ENCODE measurements at regions not wholly inside any gene's neighbourhood (a gene's known extent, or its start where the extent isn't known, plus 50 kb on each side); places are given as distances from the start of the nearest gene placed in this dataset.

- H3K4me2 ChIP-seq (ENCODE audit: extremely low read depth, insufficient read depth, low read length) = no peak overlapping the region
- H3K36me3 ChIP-seq (ENCODE audit: control insufficient read depth, insufficient read depth, low read length) = no peaks in the 10 kb centered on the region
- H3K79me2 ChIP-seq (ENCODE audit: control insufficient read depth, insufficient read depth, low read length) = no peaks in the 10 kb centered on the region
- H3K4me3 ChIP-seq (replicated peaks in 1 of 4; ENCODE audit: control extremely low read depth in 1 of 4, insufficient read depth in 1 of 4, low read depth in 3 of 4, low read length in 4 of 4) = no peak overlapping the region
- no peaks in the 10 kb centered on the region for H3K4me1 ChIP-seq (ENCODE audit: control insufficient read depth, extremely low read depth, insufficient read depth, low read length)
- no peak for DNase-seq (ENCODE audit: low read depth in 2 of 2)
- TF ChIP-seq, protein P1, sequence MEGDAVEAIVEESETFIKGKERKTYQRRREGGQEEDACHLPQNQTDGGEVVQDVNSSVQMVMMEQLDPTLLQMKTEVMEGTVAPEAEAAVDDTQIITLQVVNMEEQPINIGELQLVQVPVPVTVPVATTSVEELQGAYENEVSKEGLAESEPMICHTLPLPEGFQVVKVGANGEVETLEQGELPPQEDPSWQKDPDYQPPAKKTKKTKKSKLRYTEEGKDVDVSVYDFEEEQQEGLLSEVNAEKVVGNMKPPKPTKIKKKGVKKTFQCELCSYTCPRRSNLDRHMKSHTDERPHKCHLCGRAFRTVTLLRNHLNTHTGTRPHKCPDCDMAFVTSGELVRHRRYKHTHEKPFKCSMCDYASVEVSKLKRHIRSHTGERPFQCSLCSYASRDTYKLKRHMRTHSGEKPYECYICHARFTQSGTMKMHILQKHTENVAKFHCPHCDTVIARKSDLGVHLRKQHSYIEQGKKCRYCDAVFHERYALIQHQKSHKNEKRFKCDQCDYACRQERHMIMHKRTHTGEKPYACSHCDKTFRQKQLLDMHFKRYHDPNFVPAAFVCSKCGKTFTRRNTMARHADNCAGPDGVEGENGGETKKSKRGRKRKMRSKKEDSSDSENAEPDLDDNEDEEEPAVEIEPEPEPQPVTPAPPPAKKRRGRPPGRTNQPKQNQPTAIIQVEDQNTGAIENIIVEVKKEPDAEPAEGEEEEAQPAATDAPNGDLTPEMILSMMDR (conservative IDR thresholded peaks at IDR 0.05 in 1 of 2, IDR thresholded peaks at IDR 0.05 in 1 of 2; ENCODE audit: low read depth in 1 of 2, low read length in 2 of 2) = no peak
- TF ChIP-seq EZH2 (IDR thresholded peaks at IDR 0.05; ENCODE audit: low read length, missing control alignments) = no peak
- H3K9ac ChIP-seq (ENCODE audit: insufficient read depth, low read length) = no peak overlapping the region
- H2AFZ ChIP-seq (ENCODE audit: low read length) = no peak overlapping the region
- H4K20me1 ChIP-seq (ENCODE audit: control insufficient read depth, extremely low read depth, insufficient read depth, low read length) = no peaks in the 10 kb centered on the region
- H3K27me3 ChIP-seq (ENCODE audit: control insufficient read depth, insufficient read depth, low read length) = peaks cover 6% of the 10 kb centered on the region
- no peaks in the 10 kb centered on the region for H3K9me3 ChIP-seq (ENCODE audit: control insufficient read depth, insufficient read depth, low read depth, low read length)
- no peak overlapping the region for H3K27ac ChIP-seq (ENCODE audit: insufficient read depth, low read length)
These were observed 62.0 kb upstream of the LGALSL start for GRCh38 chr2:64391940-64392339.

GRCh38 chr2:64392529-64392928, 61.4 kb upstream of the LGALSL start:
- Histone ChIP-seq H3K9ac (ENCODE audit: insufficient read depth, low read length) (no peak overlapping the region), H3K9me3 (ENCODE audit: control insufficient read depth, insufficient read depth, low read depth, low read length) (no peaks in the 10 kb centered on the region), H3K4me1 (ENCODE audit: control insufficient read depth, extremely low read depth, insufficient read depth, low read length) (no peaks in the 10 kb centered on the region), H3K4me2 (ENCODE audit: extremely low read depth, insufficient read depth, low read length) (no peak overlapping the region), H2AFZ (ENCODE audit: low read length) (no peak overlapping the region), H3K79me2 (ENCODE audit: control insufficient read depth, insufficient read depth, low read length) (no peaks in the 10 kb centered on the region), H3K27ac (ENCODE audit: insufficient read depth, low read length) (no peak overlapping the region), H3K36me3 (ENCODE audit: control insufficient read depth, insufficient read depth, low read length) (no peaks in the 10 kb centered on the region), H3K27me3 (ENCODE audit: control insufficient read depth, insufficient read depth, low read length) (peaks cover 6% of the 10 kb centered on the region), H3K4me3 (replicated peaks in 1 of 4; ENCODE audit: control extremely low read depth in 1 of 4, insufficient read depth in 1 of 4, low read depth in 3 of 4, low read length in 4 of 4) (no peak overlapping the region), H4K20me1 (ENCODE audit: control insufficient read depth, extremely low read depth, insufficient read depth, low read length) (no peaks in the 10 kb centered on the region)
- DNase-seq (ENCODE audit: low read depth in 2 of 2) = no peak
- TF ChIP-seq EZH2 (IDR thresholded peaks at IDR 0.05; ENCODE audit: low read length, missing control alignments) = no peak
- TF ChIP-seq, protein P1 (conservative IDR thresholded peaks at IDR 0.05 in 1 of 2, IDR thresholded peaks at IDR 0.05 in 1 of 2; ENCODE audit: low read depth in 1 of 2, low read length in 2 of 2) = no peak

- Histone ChIP-seq H3K9me3 (ENCODE audit: control insufficient read depth, insufficient read depth, low read depth, low read length) (no peaks in the 10 kb centered on the region), H3K27me3 (ENCODE audit: control insufficient read depth, insufficient read depth, low read length) (peaks cover 6% of the 10 kb centered on the region), H3K36me3 (ENCODE audit: control insufficient read depth, insufficient read depth, low read length) (no peaks in the 10 kb centered on the region), H3K4me1 (ENCODE audit: control insufficient read depth, extremely low read depth, insufficient read depth, low read length) (no peaks in the 10 kb centered on the region), H3K27ac (ENCODE audit: insufficient read depth, low read length) (no peak overlapping the region), H3K4me3 (replicated peaks in 1 of 4; ENCODE audit: control extremely low read depth in 1 of 4, insufficient read depth in 1 of 4, low read depth in 3 of 4, low read length in 4 of 4) (no peak overlapping the region), H3K79me2 (ENCODE audit: control insufficient read depth, insufficient read depth, low read length) (no peaks in the 10 kb centered on the region), H2AFZ (ENCODE audit: low read length) (no peak overlapping the region), H4K20me1 (ENCODE audit: control insufficient read depth, extremely low read depth, insufficient read depth, low read length) (no peaks in the 10 kb centered on the region), H3K9ac (ENCODE audit: insufficient read depth, low read length) (no peak overlapping the region), H3K4me2 (ENCODE audit: extremely low read depth, insufficient read depth, low read length) (no peak overlapping the region)
- DNase-seq (ENCODE audit: low read depth in 2 of 2) = no peak
- no peak for TF ChIP-seq EZH2 (IDR thresholded peaks at IDR 0.05; ENCODE audit: low read length, missing control alignments)
- TF ChIP-seq, protein P1 (conservative IDR thresholded peaks at IDR 0.05 in 1 of 2, IDR thresholded peaks at IDR 0.05 in 1 of 2; ENCODE audit: low read depth in 1 of 2, low read length in 2 of 2) = no peak
These were observed 60.5 kb upstream of the LGALSL start for GRCh38 chr2:64393383-64394010.

All from fibroblast of lung (primary cell).